ENCODE measurements at regions not wholly inside any gene's neighbourhood (a gene's known extent, or its start where the extent isn't known, plus 50 kb on each side); places are given as distances from the start of the nearest gene placed in this dataset.

- 85% methylated on average over 17 of the region's 17 CpGs for WGBS, 2 donors
- intact Hi-C loops (cut with DNase I), result no loop called here
- no peak for TF ChIP-seq CTCF (IDR thresholded peaks at IDR 0.05)
- FAIRE-seq (no peak), ATAC-seq (no peak), DNase-seq (no peak)
- Histone ChIP-seq H3K36me3 (no peaks in the 10 kb centered on the region), H3K4me1 (peaks cover 0 to 3% (median 0%) of the 10 kb centered on the region in 3 donors), H3K27ac (no peak overlapping the region), H3K9me3 (no peaks in the 10 kb centered on the region), H3K4me3 (no peak overlapping the region), H3K27me3 (no peaks in the 10 kb centered on the region)
These were observed 74.7 kb downstream of the TTLL2 start for GRCh38 chr6:167399599-167399998.

- Histone ChIP-seq H3K4me3 (no peak overlapping the region), H3K9me3 (no peaks in the 10 kb centered on the region), H3K36me3 (no peaks in the 10 kb centered on the region), H3K27ac (no peak overlapping the region), H3K4me1 (peaks cover 0 to 3% (median 0%) of the 10 kb centered on the region in 3 donors), H3K27me3 (no peaks in the 10 kb centered on the region)
- intact Hi-C loops (cut with DNase I), result no loop called here
- TF ChIP-seq CTCF (IDR thresholded peaks at IDR 0.05), result no peak
- no peak for ATAC-seq
- DNase-seq, result no peak
- 83 to 90% methylated on average over 18 of the region's 18 CpGs for WGBS, 2 donors
- no peak for FAIRE-seq
These were observed 75.7 kb downstream of the TTLL2 start for GRCh38 chr6:167400482-167401138.

- no peaks in the 10 kb centered on the region for H3K36me3 ChIP-seq
- no peaks in the 10 kb centered on the region for H3K27me3 ChIP-seq
- DNase-seq, result no peak
- no peak for FAIRE-seq
- intact Hi-C loops (cut with DNase I), result no loop called here
- H3K4me3 ChIP-seq, result no peak overlapping the region
- WGBS, 2 donors, result 60 to 68% methylated on average over 20 of the region's 20 CpGs
- no peaks in the 10 kb centered on the region for H3K9me3 ChIP-seq
- no peak overlapping the region for H3K27ac ChIP-seq
- TF ChIP-seq CTCF (IDR thresholded peaks at IDR 0.05), result no peak
- H3K4me1 ChIP-seq, result no peaks in the 10 kb centered on the region
- peak in 3 of 4 donors; percentile 38 to 67 (median 53) for ATAC-seq
These were observed 76.8 kb downstream of the TTLL2 start for GRCh38 chr6:167401525-167402194.

- H3K9me3 ChIP-seq, result no peaks in the 10 kb centered on the region
- H3K27me3 ChIP-seq, result no peaks in the 10 kb centered on the region
- no peak for DNase-seq
- H3K36me3 ChIP-seq, result no peaks in the 10 kb centered on the region
- intact Hi-C loops (cut with DNase I), result no loop called here
- no peak for ATAC-seq
- no peak overlapping the region for H3K27ac ChIP-seq
- TF ChIP-seq CTCF (IDR thresholded peaks at IDR 0.05), result no peak
- WGBS, 2 donors, result 85 to 86% methylated on average over 16 of the region's 16 CpGs
- H3K4me3 ChIP-seq, result no peak overlapping the region
- no peaks in the 10 kb centered on the region for H3K4me1 ChIP-seq
- FAIRE-seq, result no peak
These were observed 77.4 kb downstream of the TTLL2 start for GRCh38 chr6:167402195-167402686.

GRCh38 chr6:167403427-167403826, 78.5 kb downstream of the TTLL2 start:
- no peak overlapping the region for H3K27ac ChIP-seq
- FAIRE-seq (no peak), ATAC-seq (no peak), DNase-seq (no peak)
- no peaks in the 10 kb centered on the region for H3K36me3 ChIP-seq
- 76 to 77% methylated on average over 4 of the region's 4 CpGs for WGBS, 2 donors
- no peak overlapping the region for H3K4me3 ChIP-seq
- TF ChIP-seq CTCF (IDR thresholded peaks at IDR 0.05), result no peak
- intact Hi-C loops (cut with DNase I), result no loop called here
- no peaks in the 10 kb centered on the region for H3K9me3 ChIP-seq
- H3K27me3 ChIP-seq, result no peaks in the 10 kb centered on the region
- no peaks in the 10 kb centered on the region for H3K4me1 ChIP-seq
